HUDEP-2 (cell line): ENCODE measurements at regions not wholly inside any gene's neighbourhood (a gene's known extent, or its start where the extent isn't known, plus 50 kb on each side); places are given as distances from the start of the nearest gene placed in this dataset.
A peak's percentile ranks its signal among the peaks of the same experiment; 100 is the strongest.

Experiments used
- DNase-seq, 76 experiments: peaks; one replicate each; lab custom pipeline; 2025; ENCODE audit not compliant: unreplicated experiment in 76 of 76; lab: John Stamatoyannopoulos, UW

DNA sequence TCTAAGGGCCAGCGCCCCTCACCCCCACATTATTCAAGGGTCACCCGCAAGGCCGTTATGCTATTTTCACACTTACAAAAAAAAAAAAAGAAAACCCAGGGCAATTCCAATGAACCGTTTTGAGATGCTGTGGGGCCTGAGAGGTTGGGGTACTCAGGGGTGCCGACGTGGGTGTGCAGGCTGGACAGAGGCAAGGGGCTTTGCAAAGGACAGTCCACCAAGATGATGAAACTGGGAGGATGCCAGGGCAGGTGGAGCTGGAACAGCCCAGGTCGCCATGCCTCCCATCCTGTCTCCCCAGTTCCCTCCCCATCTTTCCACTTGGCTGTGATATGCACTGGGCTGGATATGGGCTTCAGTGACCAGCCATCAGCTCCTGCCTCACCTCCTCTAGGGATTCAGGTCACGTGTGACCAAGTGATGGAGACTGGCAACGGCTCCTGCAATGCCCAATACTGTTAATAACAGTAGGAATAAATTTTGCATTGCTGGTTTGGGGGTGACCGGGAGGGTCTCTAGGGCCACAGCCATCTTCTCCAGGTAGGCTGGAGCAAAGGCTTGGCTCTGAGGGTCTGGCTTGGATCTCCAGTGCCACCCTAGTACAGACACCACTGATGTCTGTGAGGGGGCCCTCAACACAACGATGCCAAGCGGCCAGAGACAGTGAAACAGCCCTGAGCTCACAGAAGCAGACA lies 151.3 kb upstream of the TNRC6C start:
- no peak for DNase-seq

DNA sequence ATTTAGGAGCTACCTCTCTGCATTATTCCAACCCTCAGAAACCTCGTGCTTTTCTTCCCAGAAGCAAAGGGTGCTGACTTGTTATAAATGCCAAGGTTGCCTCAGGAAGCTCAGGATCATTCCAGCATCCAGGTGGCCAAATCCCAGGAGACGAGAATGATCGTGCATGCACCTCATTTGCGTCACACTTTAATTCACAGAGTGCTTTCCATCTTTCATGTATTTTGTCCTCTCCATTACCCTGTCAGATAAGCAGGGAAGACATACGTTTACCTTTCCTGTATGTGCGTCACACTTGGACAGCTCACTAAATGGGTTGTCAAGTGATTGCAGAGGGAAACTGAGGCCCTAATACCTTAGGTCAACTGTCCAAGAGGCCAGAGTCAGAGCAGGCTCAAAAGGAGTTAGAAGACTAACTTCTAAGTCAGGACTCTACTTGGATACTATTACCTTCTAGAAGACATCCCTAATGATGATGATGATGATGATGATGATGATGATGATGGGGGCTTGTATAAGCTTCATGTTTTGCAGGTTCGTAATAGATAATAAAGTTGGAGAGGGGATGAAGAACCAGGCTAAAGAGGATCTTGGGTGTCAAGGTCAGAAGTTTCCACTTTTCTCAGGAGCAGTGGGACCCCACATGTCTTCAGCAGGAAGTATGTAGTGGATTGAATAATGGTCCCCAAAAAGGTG lies 150.6 kb upstream of the TNRC6C start:
- DNase-seq: no peak

DNA sequence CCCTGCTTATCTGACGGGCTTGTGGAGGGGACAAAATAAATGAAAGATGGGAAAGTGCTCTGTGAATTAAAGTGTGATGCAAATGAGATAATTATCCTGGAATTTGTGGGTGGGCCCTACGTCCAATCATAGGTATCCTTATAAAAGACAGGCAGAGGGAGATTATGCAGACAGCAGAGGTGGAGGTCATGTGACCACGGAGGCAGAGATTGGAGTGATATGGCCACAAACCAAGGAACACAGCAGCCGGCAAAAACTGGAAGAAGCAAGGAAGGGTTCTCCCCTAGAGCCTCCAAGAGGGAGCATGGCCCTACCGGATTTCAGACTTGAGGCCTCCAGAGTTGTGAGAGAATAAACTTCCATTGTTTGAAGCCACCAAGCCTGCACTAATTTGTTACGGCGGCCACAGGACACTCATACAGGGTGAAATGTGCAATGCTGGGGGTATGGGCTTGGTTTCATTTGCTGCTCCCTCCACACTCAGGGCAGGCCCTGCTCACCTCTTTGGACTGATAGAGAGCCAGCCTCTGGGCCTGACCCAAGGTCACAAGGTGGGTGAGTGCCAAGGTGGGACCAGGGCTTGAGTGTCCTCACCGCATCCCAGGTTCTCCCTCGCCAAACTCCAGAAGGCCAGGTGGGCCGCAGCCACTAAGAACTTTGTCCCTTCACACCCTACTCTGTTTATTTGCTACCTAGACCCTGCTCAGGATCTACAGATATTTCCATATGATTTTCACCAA lies 149.6 kb upstream of the TNRC6C start:
- DNase-seq: no peak

DNA sequence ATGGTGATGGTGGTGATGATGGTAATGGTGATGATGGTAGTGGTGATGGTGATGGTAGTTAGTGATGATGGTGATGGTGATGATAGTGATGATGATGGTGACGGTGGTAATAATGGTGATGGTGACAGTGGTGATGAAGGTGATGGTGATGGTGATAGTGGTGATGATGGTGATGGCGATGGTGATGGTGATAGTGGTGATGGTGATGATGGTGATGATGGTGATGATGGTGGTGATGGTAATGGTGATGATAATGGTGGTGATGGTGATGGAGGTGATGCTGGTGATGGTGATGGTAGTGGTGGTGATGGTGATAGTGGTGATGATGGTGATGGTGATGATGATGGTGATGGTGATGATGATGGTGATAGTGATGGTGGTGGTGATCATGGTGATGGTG lies 148.7 kb upstream of the TNRC6C start:
- DNase-seq: no peak

DNA sequence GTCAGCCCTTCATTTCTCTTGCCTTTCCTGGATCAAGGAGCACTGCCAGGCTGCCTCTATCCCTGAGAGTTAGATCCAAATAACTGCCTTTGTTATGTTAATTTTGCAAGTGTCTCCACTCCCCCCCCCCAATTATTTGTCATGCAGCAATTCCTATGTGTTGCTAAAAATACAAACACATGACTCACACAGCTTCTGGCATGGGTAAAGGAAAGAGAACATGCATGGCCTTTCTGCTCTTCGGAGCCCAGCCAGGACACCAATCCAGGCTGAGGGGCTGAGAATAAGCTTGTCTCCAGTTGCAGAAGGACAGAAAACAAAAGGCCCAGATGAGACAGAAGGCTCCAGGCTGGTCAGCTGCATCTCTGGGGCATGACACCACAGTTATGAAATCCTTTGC lies 148.0 kb upstream of the TNRC6C start:
- DNase-seq: no peak

DNA sequence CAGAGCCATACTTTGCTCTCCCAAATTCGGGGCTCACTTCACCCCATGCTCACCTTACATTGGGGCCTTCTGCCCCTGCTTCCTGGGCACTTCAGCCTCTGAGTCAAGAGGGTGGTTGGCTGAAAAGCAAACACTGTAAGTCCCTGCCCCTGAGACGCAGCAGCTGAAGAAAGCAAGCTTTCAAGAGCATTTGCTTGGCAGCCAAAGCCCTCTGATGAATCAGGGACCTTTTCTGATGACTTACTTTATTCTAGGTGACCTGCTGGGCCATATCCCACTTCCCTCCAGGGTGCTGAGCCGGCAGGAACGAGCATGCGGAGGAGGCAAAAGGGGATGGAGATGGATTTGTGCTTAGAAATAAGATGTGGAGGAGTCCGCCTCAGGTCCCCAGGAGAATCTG lies 147.0 kb upstream of the TNRC6C start:
- no peak for DNase-seq

DNA sequence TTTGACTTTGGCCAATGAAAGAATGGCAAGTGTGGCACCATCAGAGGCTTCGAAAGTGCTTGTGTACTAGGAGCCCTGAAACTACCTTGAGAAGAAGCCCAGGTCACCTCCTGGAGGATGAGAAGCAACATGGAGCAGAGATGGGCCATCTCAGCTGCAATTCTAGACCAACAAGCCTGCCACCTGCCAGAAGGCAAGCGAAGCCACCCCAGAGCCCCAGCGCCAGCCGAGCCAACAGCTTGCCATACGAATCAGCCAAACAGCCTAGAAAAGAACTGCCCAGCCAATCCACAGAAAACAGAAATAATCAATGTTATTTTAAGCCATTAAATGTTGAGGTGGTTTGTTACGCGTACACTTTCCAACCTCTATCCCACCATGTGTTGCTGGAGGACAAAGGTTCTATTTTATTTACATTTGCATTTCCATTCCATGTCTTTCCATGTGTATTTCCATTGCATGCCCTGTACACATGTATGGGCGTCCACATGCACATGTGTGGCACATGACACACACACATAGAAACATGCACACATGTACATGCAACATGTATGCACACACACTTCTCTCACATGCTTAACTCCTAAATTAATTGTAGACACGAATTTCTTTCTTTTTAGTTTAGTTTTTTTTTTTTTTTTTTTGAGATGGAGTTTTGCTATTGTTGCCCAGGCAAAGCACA lies 144.3 kb upstream of the TNRC6C start:
- no peak for DNase-seq

DNA sequence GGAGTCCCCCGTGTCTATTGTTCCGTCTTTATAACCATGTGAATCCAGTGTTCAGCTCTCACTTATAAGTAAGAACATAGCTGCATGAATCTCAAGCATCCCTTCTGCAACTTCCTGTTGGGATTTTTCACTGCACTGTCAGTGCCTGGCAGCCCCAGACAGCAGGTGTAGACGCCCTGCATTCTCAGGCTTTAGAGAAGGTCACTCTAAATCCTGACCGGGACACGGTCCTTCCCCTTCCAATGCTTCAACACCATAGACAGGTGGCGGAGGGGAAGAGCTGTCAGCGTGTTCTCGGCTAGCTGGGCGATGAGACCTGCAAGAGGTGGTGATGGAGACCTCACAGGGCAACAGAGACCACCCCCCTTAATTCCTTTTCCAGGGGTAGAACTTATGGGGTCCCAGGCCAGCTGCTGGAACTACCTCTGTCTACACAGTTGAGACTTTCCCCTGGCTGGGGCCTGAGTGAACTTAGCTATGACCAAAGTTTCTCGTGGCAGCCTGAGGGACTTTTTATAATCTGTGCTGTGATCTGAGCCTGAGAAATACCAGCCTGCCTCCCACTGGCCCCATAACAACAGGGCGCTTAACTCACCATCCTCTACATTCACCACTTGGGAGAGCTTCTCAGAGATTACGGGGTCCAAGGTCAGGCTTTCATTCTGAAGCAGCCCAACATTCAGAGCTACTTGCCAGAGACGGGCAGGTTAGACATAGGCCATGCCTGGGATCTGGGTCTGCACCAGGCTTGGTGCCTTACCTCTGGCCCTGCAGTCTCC lies 143.2 kb upstream of the TNRC6C start:
- no peak for DNase-seq

DNA sequence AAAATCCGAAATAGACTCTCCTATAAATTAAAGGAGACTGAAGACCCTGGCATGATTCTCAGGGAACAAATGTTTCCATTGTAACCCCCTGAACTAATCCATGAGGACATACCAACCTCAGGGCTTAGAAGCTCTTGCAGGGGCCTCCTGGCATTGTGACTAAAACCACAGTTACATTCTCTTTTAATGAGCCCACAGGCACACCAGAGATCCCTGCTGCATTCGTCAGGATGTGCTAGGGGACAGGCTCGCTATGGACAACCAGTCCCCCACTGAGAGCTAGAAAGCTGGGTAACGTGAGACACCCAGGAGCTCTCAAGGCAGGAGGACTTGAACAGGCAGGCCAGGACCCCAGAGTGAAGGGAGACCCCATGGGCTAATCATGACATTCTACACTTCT lies 140.6 kb upstream of the TNRC6C start:
- no peak for DNase-seq

DNA sequence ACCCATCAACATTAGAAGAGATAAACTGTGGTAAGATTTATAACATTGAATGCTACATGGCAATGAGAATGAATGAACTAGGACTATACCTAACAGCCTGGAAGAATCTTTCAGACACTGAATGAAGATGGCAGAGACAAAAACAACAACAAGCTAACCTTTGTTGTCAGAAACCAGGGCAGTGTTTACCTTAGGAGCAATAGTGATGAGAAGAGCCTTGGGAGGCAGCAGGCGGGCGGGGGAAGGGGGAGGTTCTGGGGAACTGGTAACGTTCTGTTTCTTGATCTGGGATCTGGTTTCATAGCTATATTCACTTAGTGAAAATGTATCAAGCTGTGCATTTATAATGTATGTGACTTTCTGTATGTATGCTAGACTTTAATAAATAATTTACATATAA lies 139.0 kb upstream of the TNRC6C start:
- DNase-seq: no peak

DNA sequence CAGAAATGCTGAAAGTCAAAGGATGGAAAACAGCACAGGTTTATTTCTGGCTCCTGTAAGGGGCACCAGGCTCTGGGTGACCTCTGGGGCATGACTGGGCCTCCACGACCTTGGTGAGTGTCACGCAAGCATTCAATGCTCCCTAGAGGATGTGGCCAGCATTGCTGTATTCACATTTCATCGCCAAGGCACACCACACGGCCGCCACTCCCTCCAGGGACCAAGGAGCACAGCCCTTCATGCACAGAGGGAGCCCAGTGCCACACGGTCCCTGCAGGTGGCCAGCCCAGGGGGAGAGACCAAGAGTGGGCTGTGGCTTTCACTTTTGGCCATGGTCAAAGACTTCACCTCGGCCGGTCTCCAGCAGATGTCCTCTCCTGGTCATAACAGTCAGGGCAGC lies 137.4 kb upstream of the TNRC6C start:
- DNase-seq: peak in 2 of 76 experiments; percentile 6 to 10

DNA sequence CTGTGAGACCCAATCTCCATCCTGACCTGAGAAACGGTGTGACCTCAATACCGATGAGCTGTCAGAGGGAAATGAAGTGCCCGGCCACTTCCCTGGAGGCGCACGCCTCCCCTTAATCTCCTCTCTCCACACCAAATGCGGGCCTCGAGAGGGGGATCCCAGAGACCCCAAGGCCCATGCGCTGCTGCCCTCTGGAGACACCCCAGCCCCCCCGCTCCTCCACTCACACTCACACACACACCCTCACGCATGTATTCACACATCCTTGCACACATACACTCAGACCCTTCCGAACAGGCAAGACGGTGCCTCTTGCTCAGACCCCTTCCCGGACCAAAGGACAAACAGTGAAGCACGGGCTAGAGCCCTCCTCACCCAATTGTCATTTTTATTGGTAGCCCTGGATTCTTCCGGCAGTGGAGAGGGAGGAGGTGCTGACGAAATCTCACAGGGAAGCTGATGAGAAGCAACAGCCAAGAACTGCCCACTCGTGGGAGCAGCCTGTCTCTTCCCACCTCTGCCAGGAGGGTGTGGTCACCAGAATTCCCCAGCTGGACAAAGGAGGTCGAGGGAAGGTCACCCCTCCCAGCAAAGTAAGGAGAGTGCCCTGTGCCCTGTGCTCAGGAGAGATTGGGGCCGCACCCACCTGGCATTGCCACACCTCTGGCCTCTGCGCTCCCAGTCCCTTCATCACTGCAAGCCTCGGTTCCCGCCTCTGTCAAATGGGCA lies 136.0 kb upstream of the TNRC6C start:
- no peak for DNase-seq

DNA sequence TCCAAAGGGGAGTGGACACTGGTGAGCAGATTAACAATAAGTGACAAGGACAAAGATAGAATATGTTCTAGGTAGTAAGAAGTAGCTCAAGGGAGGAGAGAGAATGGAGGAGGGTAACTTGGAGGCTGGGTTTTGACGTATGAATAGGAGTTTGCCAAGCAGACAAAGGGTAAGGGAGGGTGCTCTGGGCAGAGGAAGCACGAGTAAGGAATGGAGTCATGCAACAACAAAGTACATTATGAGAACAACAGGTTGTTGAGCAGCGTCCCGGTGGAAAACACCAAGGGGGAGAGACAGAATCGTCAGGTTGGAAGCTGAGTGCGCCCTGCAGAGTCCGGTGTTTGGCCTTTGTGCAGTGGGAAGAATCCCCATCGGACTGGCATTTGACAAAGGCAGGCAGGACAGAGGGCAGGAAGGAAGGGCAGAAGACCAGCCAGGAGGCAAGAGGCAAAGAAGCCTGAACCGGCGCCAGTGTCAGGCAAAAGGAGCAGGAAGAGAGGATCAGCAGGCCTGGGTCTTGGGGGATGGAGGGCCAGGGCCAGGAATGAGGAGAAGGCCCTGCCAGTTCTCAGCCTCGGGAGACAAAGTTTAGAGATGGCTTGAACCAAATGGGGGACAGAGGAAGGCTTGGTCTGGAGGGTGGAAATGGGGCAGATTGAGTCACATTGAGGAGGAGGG lies 134.3 kb upstream of the TNRC6C start:
- DNase-seq: no peak

DNA sequence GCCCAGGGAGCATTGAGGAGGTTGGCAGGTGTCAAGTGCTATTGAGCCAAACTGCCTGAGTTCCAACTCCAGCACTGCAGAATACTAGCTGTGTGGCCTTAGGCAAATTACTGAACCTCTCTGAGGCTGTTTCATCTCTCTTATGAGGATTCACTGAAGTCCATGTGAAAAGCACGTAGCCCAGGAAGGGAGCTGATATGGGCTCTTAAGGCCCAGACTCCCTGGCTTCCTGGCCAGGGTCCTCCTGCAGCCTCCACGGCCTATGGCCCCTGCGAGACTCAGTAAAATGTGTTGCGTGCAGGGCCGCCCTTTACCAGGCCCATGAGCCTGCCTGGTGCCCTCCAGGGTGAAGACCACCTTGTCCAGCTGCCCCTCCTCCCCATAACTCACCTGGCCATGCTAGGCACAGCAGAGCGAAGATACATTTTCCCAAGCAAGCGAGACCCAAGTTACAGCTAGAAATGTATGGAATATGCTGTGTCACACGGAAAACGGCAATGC lies 133.7 kb upstream of the TNRC6C start:
- no peak for DNase-seq

DNA sequence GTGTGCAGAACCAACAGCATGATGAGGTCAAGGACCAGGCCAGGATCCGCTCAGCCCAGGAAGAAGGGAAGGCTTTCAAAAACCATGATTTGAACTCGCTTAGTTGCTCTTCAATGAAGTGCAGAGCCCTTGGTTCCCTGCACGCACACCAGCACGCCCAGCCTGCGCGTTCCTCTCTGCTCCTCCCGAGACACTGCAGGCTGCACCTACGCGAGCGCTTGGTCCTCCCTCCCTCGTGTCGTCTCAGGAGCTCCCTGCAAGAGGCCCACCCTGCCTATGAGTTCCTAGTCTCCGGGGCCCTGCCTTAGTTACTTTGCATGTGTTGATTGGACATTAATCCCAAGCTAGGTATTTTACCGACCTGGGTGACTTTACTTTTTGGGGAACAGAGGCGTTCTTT lies 132.9 kb upstream of the TNRC6C start:
- no peak for DNase-seq

DNA sequence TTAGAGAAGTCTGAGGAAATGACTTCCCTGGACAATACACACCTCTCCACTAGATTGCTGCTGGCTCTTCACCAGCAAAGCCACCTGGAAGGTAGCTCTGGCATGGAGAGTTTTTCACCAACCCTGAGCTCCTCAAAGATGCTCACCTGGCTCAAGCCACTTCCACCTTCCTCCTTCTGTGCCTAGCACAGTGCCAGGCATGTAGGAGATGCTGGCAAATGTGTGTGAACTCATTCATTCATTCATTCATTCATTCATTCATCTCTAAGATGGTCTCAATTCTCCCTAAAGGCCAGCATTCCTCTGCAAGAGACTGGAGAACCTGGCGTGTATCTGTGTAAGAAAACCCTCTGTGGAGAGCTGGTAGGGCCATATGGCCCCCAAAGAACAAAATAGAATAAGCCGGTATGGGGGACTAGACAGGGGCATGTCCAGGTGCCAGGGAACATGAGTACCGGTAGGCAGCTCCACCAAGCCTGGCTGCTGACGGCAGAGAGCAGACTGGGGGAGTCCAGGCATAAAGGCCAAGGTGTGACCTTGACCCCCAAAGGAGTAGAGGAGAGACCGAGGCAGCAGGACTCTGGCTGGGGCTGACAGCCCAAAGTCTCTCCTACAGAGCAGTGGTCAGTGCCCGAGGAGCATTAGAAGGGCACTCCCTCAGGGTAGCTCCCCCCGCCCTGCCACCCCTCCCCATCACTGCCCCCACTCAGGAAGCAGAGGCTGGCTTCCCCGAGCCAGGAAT lies 132.2 kb upstream of the TNRC6C start:
- no peak for DNase-seq

DNA sequence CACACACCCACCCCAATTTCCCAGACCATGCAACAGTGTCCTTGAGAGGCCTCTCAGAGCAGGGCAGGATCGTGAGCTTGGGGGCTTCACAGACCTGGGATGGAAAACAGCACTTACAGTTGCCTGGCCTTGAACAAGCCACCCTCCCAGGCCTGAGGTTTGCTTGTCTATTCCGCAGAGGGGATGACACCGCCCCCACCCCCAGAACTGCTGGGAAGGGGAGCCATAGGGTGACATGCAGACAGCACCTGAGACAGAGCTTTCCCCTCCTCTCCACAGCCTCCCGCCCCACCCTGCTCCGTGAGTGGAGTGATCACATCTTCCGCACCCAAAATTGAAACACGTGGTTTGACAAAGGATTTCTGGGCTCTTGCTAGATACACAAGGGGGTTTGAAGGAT lies 131.5 kb upstream of the TNRC6C start:
- DNase-seq: no peak

DNA sequence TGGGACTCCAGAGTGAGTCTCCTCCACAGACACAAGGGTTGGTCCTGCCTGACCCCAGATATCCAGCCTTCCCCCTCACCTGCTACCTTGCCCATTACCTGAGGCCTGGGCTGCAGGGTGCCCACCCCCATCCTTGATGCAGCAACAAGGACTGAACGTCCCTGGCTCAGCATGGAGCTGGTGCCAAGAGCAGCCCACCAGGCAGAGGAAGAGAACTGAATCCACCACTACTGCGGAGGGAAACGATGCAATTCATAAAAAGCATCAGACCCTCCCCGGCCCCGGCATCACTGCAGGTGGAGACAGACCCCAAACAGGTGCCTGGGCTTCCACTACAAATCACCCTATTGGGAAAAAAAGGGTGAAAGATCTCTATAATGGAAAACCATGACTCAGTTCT lies 131.0 kb upstream of the TNRC6C start:
- no peak for DNase-seq
